Myocyte (in vitro differentiated cells): ENCODE measurements at regions not wholly inside any gene's neighbourhood (a gene's known extent, or its start where the extent isn't known, plus 50 kb on each side); places are given as distances from the start of the nearest gene placed in this dataset.
A peak's percentile ranks its signal among the peaks of the same experiment; 100 is the strongest.
"Not testable (repeated sequence)": the region's sequence is repeated elsewhere in the genome, so short reads cannot be mapped to it uniquely, and the experiment has no call there.

Experiments used
- DNase-seq: peaks from one replicate; pipeline ENCODE4 v3.0.0-alpha.2; 2012; ENCODE audit warnings: low read depth

DNA sequence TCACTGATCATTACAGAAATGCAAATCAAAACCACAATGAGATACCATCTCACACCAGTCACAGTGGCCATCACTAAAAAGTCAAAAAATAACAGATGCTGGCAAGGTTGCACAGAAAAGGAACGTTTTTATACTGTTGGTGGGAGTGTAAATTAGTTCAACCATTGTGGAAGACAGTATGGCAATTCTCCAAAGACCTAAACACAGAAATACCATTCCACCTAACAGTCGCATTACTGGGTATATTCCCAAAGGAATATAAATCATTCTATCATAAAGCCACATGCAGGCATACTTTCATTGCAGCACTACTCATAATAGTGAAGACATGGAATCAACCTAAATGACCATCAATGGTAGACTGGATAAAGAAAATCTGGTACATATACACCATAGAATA lies 83.2 kb upstream of the ARID5B start:
- not testable (repeated sequence) for DNase-seq

DNA sequence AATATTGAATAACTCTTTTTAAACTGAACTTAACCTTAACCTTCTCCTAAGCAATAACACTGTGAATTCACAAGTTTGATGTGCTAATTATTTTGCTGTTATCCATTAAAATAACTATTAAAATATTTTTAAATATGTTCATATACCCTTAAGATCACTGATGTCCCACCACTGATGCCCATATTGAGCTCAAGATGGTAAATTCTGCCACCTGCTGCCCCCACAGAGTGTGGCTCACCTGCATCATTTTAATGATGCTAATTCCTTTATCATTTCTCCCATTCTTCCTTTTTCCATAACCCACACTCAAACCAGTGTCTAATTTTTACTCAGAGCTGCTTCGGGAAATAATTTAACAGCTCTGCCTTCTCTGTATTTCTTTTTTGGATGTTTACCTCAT lies 82.3 kb upstream of the ARID5B start:
- DNase-seq: no peak

DNA sequence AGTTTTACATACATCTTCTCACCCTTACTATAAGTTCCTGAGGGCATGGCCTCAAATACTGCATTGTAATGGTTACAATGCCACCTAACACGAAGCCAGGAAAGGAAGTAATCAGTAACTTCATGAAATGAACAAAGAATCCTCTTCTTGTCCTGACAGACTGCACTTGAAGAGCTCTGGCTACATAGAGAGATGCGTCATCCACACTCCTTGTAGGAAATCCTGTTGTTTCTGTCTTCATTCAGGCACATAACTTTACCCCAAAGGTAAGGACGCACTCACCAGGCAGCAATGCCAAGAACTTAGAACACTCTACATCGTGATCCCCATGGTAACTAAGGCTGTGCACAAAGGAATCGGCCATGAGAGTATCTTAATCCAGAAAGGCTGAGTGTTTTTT lies 80.3 kb upstream of the ARID5B start:
- DNase-seq: no peak

DNA sequence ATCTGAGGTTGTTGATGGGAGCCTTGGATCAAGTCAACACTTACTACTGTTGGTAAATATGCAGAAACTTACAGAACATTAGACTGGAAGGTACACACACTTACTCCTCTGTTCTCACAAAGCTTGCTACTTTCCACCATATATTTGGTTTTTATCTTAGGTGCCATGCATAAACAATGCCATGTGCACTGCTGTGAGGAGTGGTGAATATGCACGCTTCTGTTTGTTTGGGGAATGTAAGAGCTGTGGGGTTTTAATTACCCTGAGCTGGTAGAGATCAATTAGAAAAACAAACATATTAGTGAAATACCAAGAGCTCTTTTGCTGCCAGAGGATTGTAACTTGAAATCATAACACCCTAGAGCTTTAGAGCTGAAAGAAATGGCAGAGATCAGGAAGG lies 79.8 kb upstream of the ARID5B start:
- no peak for DNase-seq

GRCh38 chr10:61822096-61822495 lies 79.4 kb upstream of the ARID5B start:
- no peak for DNase-seq

- peak; percentile 13 for DNase-seq
These were observed 78.7 kb upstream of the ARID5B start for GRCh38 chr10:61822781-61823230.

DNA sequence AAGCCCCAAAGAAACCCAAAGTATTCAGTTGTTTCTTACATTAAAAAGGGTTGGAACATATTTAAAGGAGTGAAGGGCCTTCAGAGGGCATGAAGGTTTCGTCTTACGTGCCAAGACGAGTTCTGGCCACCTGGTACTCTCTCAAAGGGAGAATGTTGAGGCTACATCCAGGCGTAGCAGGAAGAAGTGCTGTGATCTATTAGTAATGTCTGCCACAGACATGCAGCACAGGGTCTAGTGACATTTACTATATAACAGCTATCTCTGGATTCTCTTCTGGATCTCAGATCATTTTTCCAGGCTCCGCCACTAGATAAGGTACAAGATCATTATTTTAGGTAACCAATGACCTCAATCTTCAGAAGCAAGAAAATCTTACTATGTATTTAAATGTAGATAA lies 76.5 kb upstream of the ARID5B start:
- DNase-seq: no peak

DNA sequence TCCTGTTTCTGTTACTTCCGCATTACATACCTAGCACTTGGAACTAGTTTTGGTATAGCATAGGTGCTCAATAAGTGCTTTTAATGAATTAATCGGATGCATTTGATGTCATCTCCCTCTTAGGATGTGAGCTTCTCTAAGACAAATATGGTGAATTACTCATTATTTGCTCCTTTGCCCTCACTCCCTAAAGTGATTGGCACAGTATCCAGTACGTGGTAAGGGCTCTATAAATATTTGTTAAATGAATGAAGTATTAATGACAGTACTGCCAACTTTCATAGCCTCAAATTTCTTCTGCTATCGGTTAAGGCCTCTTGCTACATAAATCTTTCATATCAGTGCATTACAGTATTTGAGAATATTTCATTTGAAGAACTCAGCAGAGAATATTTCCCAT lies 75.9 kb upstream of the ARID5B start:
- no peak for DNase-seq

DNA sequence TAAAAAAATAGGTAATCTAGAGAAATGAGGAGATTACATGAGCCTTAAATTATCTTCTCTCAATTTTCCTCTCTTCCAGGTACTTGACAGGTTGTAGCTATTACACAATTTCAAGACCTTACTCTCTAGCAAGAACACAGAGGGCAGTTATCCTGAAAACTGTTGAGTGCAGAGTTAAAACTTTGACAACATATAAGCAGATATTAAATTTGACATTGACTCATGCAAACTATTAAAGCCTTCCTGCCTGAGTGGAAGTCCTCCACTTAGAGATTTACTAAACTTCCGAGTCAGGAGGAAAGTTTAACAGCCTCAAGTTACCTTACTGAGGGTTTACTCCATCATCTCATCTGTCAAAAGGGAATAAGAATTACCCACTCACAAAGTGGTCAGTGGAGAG lies 73.5 kb upstream of the ARID5B start:
- no peak for DNase-seq

DNA sequence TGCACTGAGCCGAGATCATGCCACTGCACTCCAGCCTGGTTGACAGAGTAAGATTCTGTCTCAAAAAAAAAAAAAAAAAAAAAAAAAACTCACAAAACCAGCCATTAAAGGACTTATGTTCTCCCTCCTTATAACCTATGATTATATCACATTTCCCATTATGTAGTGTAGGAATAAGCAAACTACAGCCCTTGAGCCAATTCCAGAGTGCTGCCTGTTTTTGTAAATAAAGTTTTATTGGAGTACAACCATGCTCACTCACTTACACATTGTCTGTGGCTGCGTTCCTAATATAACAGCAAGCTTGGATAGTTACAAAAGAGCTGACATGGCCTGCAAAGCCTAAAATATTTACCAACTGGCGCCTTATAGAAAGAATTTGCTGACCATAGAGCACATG lies 72.7 kb upstream of the ARID5B start:
- DNase-seq: no peak

DNA sequence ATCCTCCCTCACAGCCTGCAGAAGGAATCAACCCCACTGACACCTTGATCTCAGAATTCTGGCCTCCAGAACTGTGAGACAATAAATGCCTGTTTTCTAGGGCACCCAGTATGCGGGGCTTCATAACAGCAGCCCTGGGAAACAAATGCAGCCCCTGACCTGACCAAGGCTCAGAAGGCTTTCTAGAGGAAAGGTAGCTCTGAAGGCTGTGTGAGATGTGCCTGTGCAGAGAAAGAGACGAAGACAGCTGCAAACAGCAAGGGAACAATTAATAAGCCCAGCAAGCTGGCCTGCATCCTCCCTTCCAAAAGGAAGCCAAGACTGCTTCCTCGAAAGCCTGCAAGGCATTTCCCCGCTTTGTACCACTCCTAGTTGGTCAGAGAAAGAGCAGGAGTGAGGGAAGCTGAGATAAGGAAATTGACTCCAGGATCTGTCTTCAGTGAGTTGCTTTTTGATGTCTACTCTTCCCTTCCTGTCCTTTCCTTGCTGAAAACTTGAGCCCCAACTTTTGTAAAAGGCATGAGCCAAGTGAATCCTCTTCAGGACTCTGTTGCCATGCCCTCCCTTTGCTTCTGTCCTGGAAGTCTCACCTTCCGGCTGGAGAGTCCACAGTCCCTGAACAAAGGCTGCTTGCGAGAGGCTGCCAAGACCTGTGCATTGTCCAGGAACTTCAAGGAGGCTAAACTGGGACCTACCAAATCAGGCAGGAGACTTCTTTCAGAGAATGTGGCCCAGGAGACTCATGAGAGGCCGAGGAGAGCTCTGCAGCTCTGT lies 71.2 kb upstream of the ARID5B start:
- no peak for DNase-seq

GRCh38 chr10:61830846-61831273 lies 70.6 kb upstream of the ARID5B start:
- DNase-seq: no peak

DNA sequence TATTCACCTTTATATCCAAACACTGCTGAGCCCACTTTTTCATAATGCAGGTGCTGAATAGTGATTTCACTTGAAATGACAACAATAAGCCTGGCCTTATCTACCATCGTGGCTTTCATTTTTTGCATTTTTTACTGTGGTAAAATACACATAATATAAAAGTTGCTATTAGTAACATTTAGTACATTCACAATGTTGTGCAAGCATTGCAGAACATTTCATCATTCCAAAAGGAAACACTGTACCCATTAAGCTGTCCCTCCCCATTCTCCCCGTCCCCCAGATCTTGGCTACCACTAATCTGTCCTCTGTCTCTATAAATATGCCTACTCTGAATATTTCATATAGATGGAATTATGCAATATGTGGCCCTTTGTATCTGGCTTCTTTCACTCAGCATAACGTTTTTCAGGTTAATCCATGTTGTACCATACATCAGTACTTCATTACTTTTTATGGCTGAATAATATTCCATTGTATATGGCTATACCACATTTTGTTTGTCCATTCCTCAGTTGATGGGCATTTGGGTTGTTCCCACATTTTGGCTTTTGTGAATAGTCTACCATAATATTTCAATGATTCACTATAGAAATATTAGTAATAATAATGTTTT lies 68.5 kb upstream of the ARID5B start:
- no peak for DNase-seq

DNA sequence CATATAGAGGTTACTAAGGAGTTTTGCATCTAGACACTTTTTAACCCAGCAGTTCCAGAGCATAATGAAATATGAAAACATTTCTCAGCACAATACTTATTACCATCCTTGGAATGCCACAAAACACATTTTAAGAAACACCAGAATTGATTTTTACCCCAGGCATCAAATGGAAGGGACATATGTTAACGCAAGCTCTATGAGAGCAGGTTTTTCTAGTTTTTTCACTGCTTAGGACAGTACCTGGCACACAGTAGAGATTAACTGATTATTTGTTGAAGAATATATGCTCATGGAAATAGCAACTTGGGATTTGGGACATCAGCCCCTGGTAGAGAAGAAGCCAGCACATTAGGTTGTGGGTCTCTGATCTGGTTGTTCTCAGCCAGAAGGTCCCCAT lies 67.0 kb upstream of the ARID5B start:
- DNase-seq: no peak

DNA sequence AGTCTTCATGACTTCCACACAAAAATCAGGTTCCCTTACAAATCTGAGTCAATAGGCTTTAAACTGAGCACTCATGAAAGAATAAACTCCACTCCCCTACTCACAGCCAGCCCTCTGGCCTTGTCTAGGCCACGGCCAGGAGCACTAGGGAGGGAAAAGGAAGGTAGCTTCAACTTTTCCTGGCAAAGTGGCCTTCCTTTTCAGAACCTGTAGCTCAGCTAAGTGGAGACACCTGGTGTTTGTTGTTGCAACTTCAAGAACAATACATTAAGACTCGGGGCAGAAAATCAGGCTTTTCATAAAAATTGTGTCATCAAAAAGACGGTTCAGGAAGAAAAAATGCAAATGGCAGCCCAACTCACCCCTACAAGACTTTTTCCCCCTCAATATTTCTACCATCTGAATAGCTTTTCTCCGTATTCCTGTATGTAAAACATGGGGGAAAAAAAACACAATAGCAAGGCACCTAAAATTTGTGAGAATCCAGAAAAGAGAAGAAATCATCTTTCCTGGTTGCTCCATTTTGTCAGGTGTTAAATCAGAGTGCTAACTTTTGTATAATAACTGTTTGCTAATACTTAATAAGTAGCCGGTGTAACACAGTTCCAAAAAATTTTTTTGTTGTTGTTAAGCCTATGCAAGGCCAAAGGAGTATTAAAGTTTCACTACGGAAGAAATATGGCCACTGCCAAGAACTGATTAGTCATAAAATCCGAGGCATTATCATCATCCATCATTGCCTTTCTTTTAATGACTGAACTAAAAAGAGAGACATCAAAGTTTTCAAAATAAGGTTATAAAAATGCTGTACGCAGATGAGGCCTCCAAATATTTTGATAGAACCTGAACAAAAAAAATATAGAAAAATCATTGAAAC lies 66.2 kb upstream of the ARID5B start:
- DNase-seq: peak; percentile 78

- peak; percentile 19 for DNase-seq
These were observed 65.3 kb upstream of the ARID5B start for GRCh38 chr10:61835946-61836887.

GRCh38 chr10:61836888-61837754 lies 64.4 kb upstream of the ARID5B start:
- DNase-seq: peak; percentile 50

DNA sequence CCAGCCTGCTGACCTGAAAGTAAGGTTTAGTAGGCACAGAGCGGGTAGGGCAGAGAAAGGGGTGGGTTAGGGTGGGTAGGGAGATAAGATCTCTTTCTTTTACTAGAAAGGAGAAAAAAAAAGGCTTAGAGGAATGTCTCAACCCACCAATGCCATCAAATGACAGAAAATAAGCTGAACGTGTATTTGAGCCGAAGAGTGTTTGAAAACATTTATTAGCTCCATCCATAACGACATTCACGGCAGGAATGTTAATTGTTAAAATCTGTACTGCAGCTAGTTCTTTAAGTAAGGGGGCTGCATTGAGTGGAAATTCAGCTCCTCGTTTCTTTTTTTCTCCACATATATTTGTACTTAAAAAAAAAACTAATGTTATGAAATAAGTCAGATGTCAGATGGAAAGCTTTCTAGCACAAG lies 63.7 kb upstream of the ARID5B start:
- DNase-seq: no peak

- DNase-seq: no peak
These were observed 61.6 kb upstream of the ARID5B start for GRCh38 chr10:61839916-61840315.

GRCh38 chr10:61840403-61840802 lies 61.1 kb upstream of the ARID5B start:
- DNase-seq: no peak
